Activated T-helper 1 cell treated with anti-CD3 and anti-CD28 coated beads, Interleukin-12 subunit alpha, Interleukin-12 subunit beta, Interleukin-2, Interleukin-4 antibody, amounts not matched to agents 30 ng/mL and 10 ng/mL and 1 ng/mL, durations not matched to agents 14 hours and 24 hours and 36 hours (primary cell): ENCODE measurements at regions not wholly inside any gene's neighbourhood (a gene's known extent, or its start where the extent isn't known, plus 50 kb on each side); places are given as distances from the start of the nearest gene placed in this dataset.

Experiments
- DNase-seq: peaks from one replicate; pipeline ENCODE4 v3.0.0; 2021; ENCODE audit warnings: low spot score
- H3K27ac Mint-ChIP-seq: one replicate; pipeline ENCODE4 v1.8.0; 2021; ENCODE audit warnings: mild to moderate bottlenecking, mixed read lengths
- H3K27me3 Mint-ChIP-seq: one replicate; pipeline ENCODE4 v1.8.0; 2022; ENCODE audit warnings: mild to moderate bottlenecking, moderate library complexity, mixed read lengths; ENCODE audit not compliant: insufficient read depth
- H3K36me3 Mint-ChIP-seq: one replicate; pipeline ENCODE4 v1.8.0; 2021; ENCODE audit warnings: low read depth, mixed read lengths
- H3K4me1 Mint-ChIP-seq: one replicate; pipeline ENCODE4 v1.8.0; 2021; ENCODE audit warnings: low read depth, mixed read lengths
- H3K4me3 Mint-ChIP-seq: one replicate; pipeline ENCODE4 v1.8.0; 2021; ENCODE audit warnings: mild to moderate bottlenecking, moderate library complexity, mixed read lengths
- H3K9me3 Mint-ChIP-seq: one replicate; pipeline ENCODE4 v1.8.0; 2021; ENCODE audit warnings: mixed read lengths
- intact Hi-C: fragments of 100-400 bp; cut with micrococcal nuclease; formaldehyde crosslinking; loops from one replicate; pipeline ENCODE4 v1.15.1; 2024

- H3K36me3 Mint-ChIP-seq: no peaks in the 10 kb centered on the region
- DNase-seq: no peak
- H3K27ac Mint-ChIP-seq: no peak overlapping the region
- no peaks in the 10 kb centered on the region for H3K9me3 Mint-ChIP-seq
- peaks cover 2% of the 10 kb centered on the region for H3K27me3 Mint-ChIP-seq
- peaks cover 22% of the 10 kb centered on the region for H3K4me1 Mint-ChIP-seq
- intact Hi-C loops: no loop called here
- H3K4me3 Mint-ChIP-seq: no peak overlapping the region
Measured at GRCh38 chr20:17845701-17846475, 122.7 kb downstream of the SNX5 start.

- Mint-ChIP-seq H3K36me3 (no peaks in the 10 kb centered on the region), H3K27me3 (no peaks in the 10 kb centered on the region), H3K4me3 (no peak overlapping the region), H3K4me1 (peaks cover 22% of the 10 kb centered on the region), H3K27ac (peak overlapping the region; percentile 49), H3K9me3 (no peaks in the 10 kb centered on the region)
- no peak for DNase-seq
- intact Hi-C loops: no loop called here
Measured at GRCh38 chr20:17844549-17845298, 123.9 kb downstream of the SNX5 start.

GRCh38 chr20:17844133-17844429 lies 124.5 kb downstream of the SNX5 start:
- no peaks in the 10 kb centered on the region for H3K9me3 Mint-ChIP-seq
- no peaks in the 10 kb centered on the region for H3K36me3 Mint-ChIP-seq
- no peaks in the 10 kb centered on the region for H3K27me3 Mint-ChIP-seq
- no peak overlapping the region for H3K4me3 Mint-ChIP-seq
- DNase-seq: no peak
- intact Hi-C loops: no loop called here
- peaks cover 22% of the 10 kb centered on the region for H3K4me1 Mint-ChIP-seq
- H3K27ac Mint-ChIP-seq: no peak overlapping the region

- no peaks in the 10 kb centered on the region for H3K27me3 Mint-ChIP-seq
- intact Hi-C loops: no loop called here
- H3K36me3 Mint-ChIP-seq: no peaks in the 10 kb centered on the region
- H3K27ac Mint-ChIP-seq: no peak overlapping the region
- no peak overlapping the region for H3K4me3 Mint-ChIP-seq
- H3K4me1 Mint-ChIP-seq: peaks cover 22% of the 10 kb centered on the region
- peak; percentile 22 for DNase-seq
- H3K9me3 Mint-ChIP-seq: no peaks in the 10 kb centered on the region
Measured at GRCh38 chr20:17843246-17844132, 125.1 kb downstream of the SNX5 start.

- intact Hi-C loops: no loop called here
- Mint-ChIP-seq H3K4me3 (no peak overlapping the region), H3K4me1 (peaks cover 22% of the 10 kb centered on the region), H3K27ac (no peak overlapping the region), H3K36me3 (no peaks in the 10 kb centered on the region), H3K9me3 (no peaks in the 10 kb centered on the region), H3K27me3 (no peaks in the 10 kb centered on the region)
- no peak for DNase-seq
Measured at GRCh38 chr20:17841751-17842215, 126.8 kb downstream of the SNX5 start.

- DNase-seq: no peak
- intact Hi-C loops: no loop called here
- Mint-ChIP-seq H3K9me3 (no peaks in the 10 kb centered on the region), H3K27me3 (no peaks in the 10 kb centered on the region), H3K27ac (no peak overlapping the region), H3K4me3 (no peak overlapping the region), H3K36me3 (no peaks in the 10 kb centered on the region), H3K4me1 (peaks cover 15% of the 10 kb centered on the region)
Measured at GRCh38 chr20:17840423-17840822, 128.2 kb downstream of the SNX5 start.

GRCh38 chr20:17838921-17839320 lies 129.7 kb downstream of the SNX5 start:
- peaks cover 3% of the 10 kb centered on the region for H3K27me3 Mint-ChIP-seq
- peaks cover 8% of the 10 kb centered on the region for H3K4me1 Mint-ChIP-seq
- intact Hi-C loops: no loop called here
- DNase-seq: no peak
- H3K36me3 Mint-ChIP-seq: no peaks in the 10 kb centered on the region
- H3K9me3 Mint-ChIP-seq: no peaks in the 10 kb centered on the region
- no peak overlapping the region for H3K4me3 Mint-ChIP-seq
- H3K27ac Mint-ChIP-seq: no peak overlapping the region

GRCh38 chr20:17837179-17837578 lies 131.4 kb downstream of the SNX5 start:
- Mint-ChIP-seq H3K36me3 (no peaks in the 10 kb centered on the region), H3K4me3 (no peak overlapping the region), H3K9me3 (no peaks in the 10 kb centered on the region), H3K27me3 (peaks cover 3% of the 10 kb centered on the region), H3K4me1 (no peaks in the 10 kb centered on the region), H3K27ac (no peak overlapping the region)
- intact Hi-C loops: no loop called here
- DNase-seq: no peak

GRCh38 chr20:17836303-17836861 lies 132.2 kb downstream of the SNX5 start:
- Mint-ChIP-seq H3K27me3 (peaks cover 3% of the 10 kb centered on the region), H3K36me3 (no peaks in the 10 kb centered on the region), H3K4me3 (no peak overlapping the region), H3K9me3 (no peaks in the 10 kb centered on the region), H3K4me1 (no peaks in the 10 kb centered on the region), H3K27ac (no peak overlapping the region)
- no peak for DNase-seq
- intact Hi-C loops: no loop called here

GRCh38 chr20:17835934-17836300 lies 132.7 kb downstream of the SNX5 start:
- Mint-ChIP-seq H3K36me3 (no peaks in the 10 kb centered on the region), H3K27me3 (peaks cover 3% of the 10 kb centered on the region), H3K4me1 (no peaks in the 10 kb centered on the region), H3K27ac (no peak overlapping the region), H3K9me3 (no peaks in the 10 kb centered on the region), H3K4me3 (no peak overlapping the region)
- DNase-seq: no peak
- intact Hi-C loops: no loop called here

- Mint-ChIP-seq H3K9me3 (no peaks in the 10 kb centered on the region), H3K4me1 (no peaks in the 10 kb centered on the region), H3K27ac (no peak overlapping the region), H3K36me3 (no peaks in the 10 kb centered on the region), H3K27me3 (peaks cover 3% of the 10 kb centered on the region), H3K4me3 (no peak overlapping the region)
- intact Hi-C loops: no loop called here
- DNase-seq: no peak
Measured at GRCh38 chr20:17835240-17835933, 133.2 kb downstream of the SNX5 start.

GRCh38 chr20:17834804-17835203 lies 133.8 kb downstream of the SNX5 start:
- peaks cover 4% of the 10 kb centered on the region for H3K27me3 Mint-ChIP-seq
- intact Hi-C loops: no loop called here
- no peak for DNase-seq

More at GRCh38 chr20:17834804-17835203, 133.8 kb downstream of the SNX5 start:
- no peaks in the 10 kb centered on the region for H3K9me3 Mint-ChIP-seq
- H3K4me3 Mint-ChIP-seq: no peak overlapping the region
- H3K36me3 Mint-ChIP-seq: no peaks in the 10 kb centered on the region
- no peaks in the 10 kb centered on the region for H3K4me1 Mint-ChIP-seq
- H3K27ac Mint-ChIP-seq: no peak overlapping the region
